HAP-1 (cell line): ENCODE measurements at regions not wholly inside any gene's neighbourhood (a gene's known extent, or its start where the extent isn't known, plus 50 kb on each side); places are given as distances from the start of the nearest gene placed in this dataset.

ENCODE experiments used
- DNase-seq, 2 experiments: peaks; one replicate each; pipeline ENCODE4 v3.0.0-alpha.2; 2016 to 2020; ENCODE audit warnings: low spot score in 2 of 2
- H3K27me3 ChIP-seq: fragments of 250-450 bp; sonication (Bioruptor Pico); 2 replicates; pipeline ENCODE4 v1.5.1; 2020; ENCODE audit warnings: low read depth, mild to moderate bottlenecking, moderate library complexity
- H3K36me3 ChIP-seq: fragments of 250-450 bp; sonication (Bioruptor Pico); replicated peaks from 2 replicates; pipeline ENCODE4 v1.5.1; 2020; ENCODE audit warnings: mild to moderate bottlenecking
- H3K4me1 ChIP-seq: fragments of 250-450 bp; sonication (Bioruptor Pico); 2 replicates; pipeline ENCODE4 v1.5.1; 2020; ENCODE audit warnings: mild to moderate bottlenecking
- H3K4me3 ChIP-seq: fragments of 250-450 bp; sonication (Bioruptor Pico); 2 replicates; pipeline ENCODE4 v1.5.1; 2020; ENCODE audit warnings: mild to moderate bottlenecking, moderate library complexity
- H3K9me3 ChIP-seq: fragments of 250-450 bp; sonication (Bioruptor Pico); 2 replicates; pipeline ENCODE4 v1.5.1; 2020; ENCODE audit warnings: mild to moderate bottlenecking, moderate library complexity
- in situ Hi-C: fragments of 300-500 bp; cut with MboI; formaldehyde crosslinking; loops from 3 replicates; pipeline ENCODE4 v1.14.3; 2020; ENCODE audit warnings: low sequenced_read_pairs, inconsistent platforms, mixed read lengths

DNA sequence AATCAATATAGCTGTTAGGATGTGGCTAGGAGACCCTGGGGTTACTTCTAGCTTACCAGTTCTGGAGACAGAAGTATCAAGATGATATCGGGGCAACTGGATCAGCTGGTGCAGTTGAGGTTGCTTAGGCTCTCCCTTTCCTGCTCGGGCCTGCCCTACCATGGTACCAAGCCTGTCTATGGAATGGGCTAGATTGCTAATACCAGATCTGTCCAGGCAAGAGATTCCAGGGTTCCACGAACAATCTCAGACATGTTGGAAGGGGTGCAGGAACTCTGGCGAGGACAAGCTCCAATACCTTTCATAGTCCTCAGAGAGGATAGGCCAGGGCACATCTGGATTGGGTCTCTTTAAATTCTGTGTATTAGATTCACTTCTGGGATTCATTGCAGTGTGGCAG is 53.8 kb downstream of the ADM start:
- no peaks in the 10 kb centered on the region for H3K36me3 ChIP-seq
- H3K4me1 ChIP-seq = no peaks in the 10 kb centered on the region
- H3K9me3 ChIP-seq = no peaks in the 10 kb centered on the region
- H3K27me3 ChIP-seq = no peaks in the 10 kb centered on the region
- H3K4me3 ChIP-seq = no peak overlapping the region
- no peak for DNase-seq
- in situ Hi-C loops = no loop called here

DNA sequence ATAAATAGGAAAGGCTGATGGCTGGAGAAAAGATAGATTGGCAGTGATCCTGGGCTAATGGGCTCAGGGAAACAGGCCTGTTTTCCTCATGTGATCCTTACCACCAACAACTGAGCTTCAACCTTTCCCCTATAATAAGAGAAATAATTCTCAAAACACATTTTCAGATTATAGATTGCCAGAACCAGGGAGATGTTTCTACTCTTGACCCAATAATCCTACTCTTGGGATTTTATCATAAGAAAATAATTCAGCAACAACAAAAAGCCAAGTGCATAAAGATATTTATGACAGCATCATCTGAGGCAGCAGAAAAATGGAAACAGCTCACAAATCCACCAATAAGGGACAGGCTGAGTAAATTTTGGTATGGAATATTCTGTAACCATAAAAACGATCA is 54.3 kb downstream of the ADM start:
- no peak overlapping the region for H3K4me3 ChIP-seq

DNA sequence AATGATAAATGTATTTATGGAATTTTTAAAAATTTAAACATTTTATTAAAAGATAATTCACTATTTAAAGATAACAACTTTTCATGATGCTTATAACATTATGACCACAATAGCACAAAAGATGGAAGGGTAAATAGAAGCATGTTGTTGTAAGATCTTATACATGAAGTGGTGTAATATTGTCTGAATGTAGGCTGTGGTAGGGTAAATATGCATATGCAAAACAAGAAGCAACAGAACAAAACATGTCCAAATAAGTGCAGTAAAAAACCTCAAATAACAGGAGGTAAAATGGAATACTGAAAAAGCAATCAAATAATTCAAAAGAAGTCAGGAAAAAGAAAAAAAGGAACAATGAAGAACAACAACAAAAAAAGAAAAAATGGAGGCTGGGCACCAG is 56.0 kb downstream of the ADM start:
- H3K36me3 ChIP-seq = no peaks in the 10 kb centered on the region
- no peak overlapping the region for H3K4me3 ChIP-seq
- in situ Hi-C loops = no loop called here
- no peaks in the 10 kb centered on the region for H3K27me3 ChIP-seq
- no peaks in the 10 kb centered on the region for H3K9me3 ChIP-seq
- H3K4me1 ChIP-seq = no peaks in the 10 kb centered on the region
- DNase-seq = no peak

More for the DNA sequence above, 54.3 kb downstream of the ADM start:
- Histone ChIP-seq H3K4me1 (no peaks in the 10 kb centered on the region), H3K27me3 (no peaks in the 10 kb centered on the region), H3K36me3 (no peaks in the 10 kb centered on the region), H3K9me3 (no peaks in the 10 kb centered on the region)
- no peak for DNase-seq
- in situ Hi-C loops = no loop called here

DNA sequence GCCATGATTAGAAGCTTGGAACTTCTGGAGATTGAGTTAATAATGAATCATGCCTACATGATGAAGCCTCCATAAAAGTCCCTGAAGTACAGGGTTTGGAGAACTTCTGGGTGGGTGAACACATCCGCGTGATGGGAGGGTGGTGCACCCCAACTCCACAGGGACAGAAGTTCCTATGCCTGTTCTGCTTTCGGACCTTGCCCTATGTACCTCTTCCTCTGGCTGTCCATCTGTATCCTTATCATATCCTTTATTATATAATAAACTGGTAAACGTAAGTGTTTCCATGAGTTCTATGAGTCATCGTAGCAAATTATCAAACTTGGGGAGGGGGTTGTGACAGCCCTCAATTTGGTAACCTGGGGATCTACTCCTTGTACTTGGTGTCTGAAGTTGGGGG is 60.2 kb downstream of the ADM start:
- Histone ChIP-seq H3K36me3 (no peaks in the 10 kb centered on the region), H3K4me3 (no peak overlapping the region), H3K27me3 (no peaks in the 10 kb centered on the region), H3K4me1 (peaks cover 4% of the 10 kb centered on the region), H3K9me3 (no peaks in the 10 kb centered on the region)
- in situ Hi-C loops = no loop called here
- DNase-seq = no peak

DNA sequence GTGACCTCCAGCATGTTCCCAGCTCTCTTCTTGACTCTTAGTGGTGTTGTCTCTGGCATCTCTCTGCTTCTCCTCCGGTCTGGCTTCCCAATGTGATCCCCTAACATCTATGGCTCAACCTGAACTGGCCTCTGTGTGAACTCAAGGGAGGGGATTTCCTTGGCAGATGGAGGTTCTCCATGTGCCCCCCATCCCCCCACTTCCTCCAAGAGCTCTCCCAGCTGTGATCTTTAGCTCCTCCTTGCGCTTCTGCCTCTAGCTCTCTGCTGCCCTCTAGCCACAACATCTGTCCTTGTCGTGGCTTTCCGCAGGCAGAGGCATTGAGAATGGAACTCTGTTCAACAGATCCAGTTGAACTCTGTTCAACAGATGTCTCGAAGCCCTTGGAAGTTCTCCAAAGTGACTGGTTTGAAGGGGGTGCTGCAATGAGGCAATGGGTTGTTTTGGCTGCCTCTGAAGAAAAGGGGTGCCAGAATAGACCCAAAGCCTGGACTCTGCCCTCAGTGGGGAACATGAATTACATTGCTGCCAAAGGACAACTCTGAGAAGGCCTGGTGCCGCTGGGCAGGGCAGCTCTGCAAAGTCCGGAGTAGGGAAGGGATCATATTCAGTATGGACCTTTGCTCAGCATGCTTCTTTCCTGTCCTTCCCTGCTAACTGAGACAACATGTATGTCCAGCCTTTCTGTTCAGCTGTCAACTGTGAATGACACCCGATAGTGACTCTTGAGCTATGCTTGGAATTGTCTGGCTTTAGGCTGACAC is 61.9 kb downstream of the ADM start:
- H3K4me1 ChIP-seq = peaks cover 4% of the 10 kb centered on the region
- no peaks in the 10 kb centered on the region for H3K36me3 ChIP-seq
- no peaks in the 10 kb centered on the region for H3K27me3 ChIP-seq
- DNase-seq = peak; percentile 78 to 90
- no peak overlapping the region for H3K4me3 ChIP-seq
- no peaks in the 10 kb centered on the region for H3K9me3 ChIP-seq
- in situ Hi-C loops = no loop called here

DNA sequence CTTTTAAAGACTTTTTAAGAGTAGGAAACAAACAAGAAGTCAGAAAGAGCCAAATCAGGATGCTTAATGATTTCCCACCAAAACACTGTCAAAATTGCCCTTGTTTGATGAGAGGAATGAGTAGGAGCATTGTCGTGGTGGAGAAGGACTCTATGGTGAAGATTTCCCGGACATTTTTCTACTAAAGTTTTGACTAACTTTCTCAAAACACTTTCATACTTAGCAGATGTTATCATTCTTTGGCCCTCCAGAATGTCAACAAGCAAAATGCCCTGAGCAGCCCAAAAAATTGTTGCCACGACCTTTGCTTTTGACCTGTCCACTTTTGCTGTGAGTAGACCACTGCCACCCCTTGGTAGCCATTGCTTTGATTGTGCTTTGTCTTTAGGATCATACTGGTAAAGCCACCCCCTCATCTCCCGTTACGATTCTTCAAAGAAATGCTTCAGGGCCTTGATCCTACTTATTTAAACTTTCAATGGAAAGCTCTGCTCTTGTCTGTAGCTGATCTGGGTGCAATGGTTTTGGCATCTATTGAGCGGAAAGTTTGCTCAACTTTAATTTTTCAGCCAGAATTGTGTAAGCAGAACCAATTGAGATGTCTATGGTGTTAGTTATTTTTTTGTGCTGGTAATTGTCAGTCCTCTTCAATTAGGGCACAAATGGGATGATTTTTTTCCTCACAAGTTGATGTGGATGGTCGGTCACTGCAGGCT is 67.2 kb downstream of the ADM start:
- no peaks in the 10 kb centered on the region for H3K9me3 ChIP-seq
- H3K27me3 ChIP-seq = no peaks in the 10 kb centered on the region
- no peaks in the 10 kb centered on the region for H3K4me1 ChIP-seq
- H3K36me3 ChIP-seq = no peaks in the 10 kb centered on the region
- in situ Hi-C loops = no loop called here
- H3K4me3 ChIP-seq = no peak overlapping the region
- DNase-seq = no peak

DNA sequence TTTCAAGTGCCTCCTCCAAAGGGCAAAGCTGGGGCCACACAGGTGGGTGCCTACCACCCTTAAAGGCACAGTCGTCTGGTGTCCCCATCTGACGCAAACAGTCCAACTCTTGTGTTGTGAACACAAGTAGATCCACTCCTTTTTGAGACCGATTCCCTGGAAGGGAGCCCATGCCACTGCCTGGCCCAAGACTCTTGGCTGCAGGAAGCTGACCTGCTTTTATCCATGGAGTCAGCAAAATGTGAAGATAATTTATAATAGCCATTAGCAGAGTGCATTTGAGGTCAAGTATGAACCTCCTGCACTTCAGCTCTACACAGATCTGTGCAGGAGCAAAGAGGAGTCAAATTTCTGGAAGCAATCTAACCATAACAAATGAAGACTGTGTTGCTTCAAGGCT is 68.5 kb downstream of the ADM start:
- Histone ChIP-seq H3K9me3 (no peaks in the 10 kb centered on the region), H3K36me3 (no peaks in the 10 kb centered on the region), H3K27me3 (no peaks in the 10 kb centered on the region), H3K4me3 (no peak overlapping the region), H3K4me1 (no peaks in the 10 kb centered on the region)
- in situ Hi-C loops = no loop called here
- DNase-seq = no peak

DNA sequence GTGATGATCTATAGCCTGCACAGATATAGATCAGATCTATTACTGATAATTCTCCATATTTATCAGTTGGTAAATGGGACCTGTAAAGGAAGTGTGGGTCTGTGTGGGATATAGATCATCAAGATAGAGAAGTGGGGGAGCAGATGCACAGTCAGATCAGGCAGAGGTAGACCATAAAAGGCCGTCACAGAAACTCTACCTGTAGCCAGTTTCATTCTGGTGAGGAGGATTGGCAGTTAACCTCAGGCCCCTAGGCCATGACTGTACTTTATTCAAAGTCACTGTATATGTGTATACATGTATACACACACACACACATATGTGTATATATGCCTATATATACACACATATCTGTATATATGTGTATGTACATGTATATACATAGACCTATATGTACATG is 69.1 kb downstream of the ADM start:
- in situ Hi-C loops = no loop called here
- no peak for DNase-seq
- H3K27me3 ChIP-seq = no peaks in the 10 kb centered on the region
- H3K36me3 ChIP-seq = no peaks in the 10 kb centered on the region
- no peaks in the 10 kb centered on the region for H3K4me1 ChIP-seq
- no peak overlapping the region for H3K4me3 ChIP-seq
- no peaks in the 10 kb centered on the region for H3K9me3 ChIP-seq

DNA sequence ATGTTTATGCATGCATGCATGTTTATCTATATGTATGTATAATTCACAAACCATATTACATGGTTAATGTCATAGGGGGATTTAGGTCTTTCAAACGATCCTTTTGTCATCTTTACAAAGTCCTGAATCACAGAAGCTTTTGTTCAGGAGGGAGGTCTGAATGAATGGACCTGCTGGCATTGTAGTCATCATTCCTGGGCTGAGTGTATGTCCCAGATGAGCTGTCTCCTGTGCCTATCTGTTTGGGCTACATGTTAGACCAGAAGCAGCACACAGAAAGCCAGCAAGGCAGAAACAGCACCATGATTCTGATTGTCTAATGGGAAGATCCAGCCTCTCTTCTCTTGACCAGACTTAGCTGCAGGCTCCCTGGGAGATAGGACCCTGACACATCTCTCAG is 69.5 kb downstream of the ADM start:
- no peak for DNase-seq
- H3K4me1 ChIP-seq = no peaks in the 10 kb centered on the region
- in situ Hi-C loops = no loop called here
- no peaks in the 10 kb centered on the region for H3K9me3 ChIP-seq
- no peaks in the 10 kb centered on the region for H3K27me3 ChIP-seq
- H3K36me3 ChIP-seq = no peaks in the 10 kb centered on the region
- H3K4me3 ChIP-seq = no peak overlapping the region

DNA sequence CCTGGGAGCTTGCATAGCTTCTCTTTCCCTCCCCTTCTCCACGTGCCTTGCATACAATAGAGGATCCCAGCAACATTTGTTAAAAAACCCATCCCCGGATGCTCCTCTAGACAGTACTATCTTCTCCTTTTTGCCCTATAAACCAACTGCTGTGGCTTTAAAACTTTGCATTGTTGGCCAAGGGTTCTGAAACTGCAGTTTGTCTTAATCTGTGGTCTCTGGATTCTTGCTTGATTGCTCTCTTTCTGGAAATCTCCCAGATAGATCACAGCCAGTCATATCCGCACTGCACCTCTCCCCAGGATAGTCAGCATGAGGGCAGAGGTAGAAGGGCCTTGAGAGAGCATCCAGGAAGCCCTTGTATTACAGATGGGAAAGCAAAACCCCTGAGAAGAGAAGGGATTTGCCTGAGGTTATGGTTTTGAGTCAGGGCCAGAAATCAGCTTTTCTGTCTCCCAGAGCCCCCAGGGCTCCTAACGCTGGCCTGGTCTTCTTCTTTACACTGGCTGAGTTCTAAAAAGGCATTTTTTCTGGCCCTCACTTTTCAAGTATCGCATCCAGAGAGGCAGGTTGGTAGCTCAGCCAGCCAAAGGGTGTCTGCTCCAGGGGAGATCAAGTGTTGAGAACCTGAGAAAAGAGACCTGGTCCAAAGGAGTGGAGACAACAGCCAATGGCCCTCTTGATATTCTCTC is 70.6 kb downstream of the ADM start:
- no peak for DNase-seq
- no peaks in the 10 kb centered on the region for H3K4me1 ChIP-seq
- in situ Hi-C loops = no loop called here
- no peaks in the 10 kb centered on the region for H3K36me3 ChIP-seq
- H3K27me3 ChIP-seq = no peaks in the 10 kb centered on the region
- no peaks in the 10 kb centered on the region for H3K9me3 ChIP-seq
- no peak overlapping the region for H3K4me3 ChIP-seq

DNA sequence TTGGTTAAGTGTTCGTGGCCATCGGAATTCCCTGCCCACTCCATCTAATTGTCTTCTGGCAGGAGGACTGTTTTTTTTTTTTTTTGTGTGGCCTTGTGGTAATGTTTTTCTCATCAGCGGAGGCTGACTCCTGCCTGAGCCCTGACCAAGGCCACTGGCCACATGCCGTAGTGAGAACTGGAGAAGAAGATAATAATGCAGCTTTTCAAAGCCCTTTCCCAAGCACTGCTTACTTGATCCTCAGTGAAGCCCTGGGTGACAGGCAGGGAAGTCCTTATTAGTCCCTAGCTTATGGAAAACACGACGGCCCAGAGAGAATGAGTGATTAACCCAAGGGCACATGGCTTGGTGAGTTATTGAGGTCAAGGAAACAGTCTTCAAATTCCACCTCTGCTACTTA is 71.2 kb downstream of the ADM start:
- in situ Hi-C loops = no loop called here
- DNase-seq = no peak
- Histone ChIP-seq H3K4me3 (no peak overlapping the region), H3K4me1 (no peaks in the 10 kb centered on the region), H3K36me3 (no peaks in the 10 kb centered on the region), H3K9me3 (no peaks in the 10 kb centered on the region), H3K27me3 (no peaks in the 10 kb centered on the region)

DNA sequence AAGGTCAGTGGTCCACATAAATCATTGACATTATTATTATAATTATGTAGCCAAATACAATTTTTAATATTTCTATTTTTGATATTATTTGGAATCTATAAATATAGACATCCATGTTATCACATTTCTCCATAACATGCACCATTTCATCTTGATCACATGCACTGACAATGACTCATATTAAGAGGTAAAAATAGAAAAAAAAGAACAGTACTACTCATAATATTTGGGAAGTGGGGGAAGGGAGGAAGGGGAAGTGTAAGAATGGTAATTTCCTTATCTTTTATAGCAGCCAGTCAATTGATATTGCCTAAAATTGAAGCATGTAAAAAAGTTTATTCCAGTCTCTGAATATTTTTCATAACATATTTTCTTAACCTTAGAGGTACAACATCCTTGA is 72.3 kb downstream of the ADM start:
- no peaks in the 10 kb centered on the region for H3K4me1 ChIP-seq
- DNase-seq = no peak

DNA sequence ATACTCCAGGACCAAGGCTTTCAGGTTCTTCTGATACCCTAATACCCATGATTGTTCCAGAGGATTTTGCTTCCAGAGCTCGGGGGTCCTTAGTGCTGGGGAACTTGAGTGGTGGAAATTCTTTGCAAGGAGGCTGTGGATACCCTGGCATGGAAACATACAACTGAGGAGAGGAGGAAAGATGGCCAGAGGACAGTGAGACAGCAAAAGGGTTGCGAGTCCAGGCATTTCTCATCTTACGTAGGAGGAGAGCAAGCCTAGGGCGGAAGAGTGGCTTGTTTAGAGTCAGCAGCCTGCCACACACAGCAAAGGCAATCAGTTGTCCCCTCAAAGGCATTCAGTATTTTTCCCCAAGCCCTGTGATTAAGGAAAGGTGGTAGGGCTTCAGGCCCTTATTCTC is 73.5 kb downstream of the ADM start:
- H3K36me3 ChIP-seq = no peaks in the 10 kb centered on the region
- H3K27me3 ChIP-seq = no peaks in the 10 kb centered on the region
- H3K9me3 ChIP-seq = no peaks in the 10 kb centered on the region
- no peak overlapping the region for H3K4me3 ChIP-seq
- DNase-seq = no peak
- in situ Hi-C loops = no loop called here
- no peaks in the 10 kb centered on the region for H3K4me1 ChIP-seq

More for the DNA sequence above, 72.3 kb downstream of the ADM start:
- Histone ChIP-seq H3K27me3 (no peaks in the 10 kb centered on the region), H3K9me3 (no peaks in the 10 kb centered on the region), H3K4me3 (no peak overlapping the region), H3K36me3 (no peaks in the 10 kb centered on the region)
- in situ Hi-C loops = no loop called here

DNA sequence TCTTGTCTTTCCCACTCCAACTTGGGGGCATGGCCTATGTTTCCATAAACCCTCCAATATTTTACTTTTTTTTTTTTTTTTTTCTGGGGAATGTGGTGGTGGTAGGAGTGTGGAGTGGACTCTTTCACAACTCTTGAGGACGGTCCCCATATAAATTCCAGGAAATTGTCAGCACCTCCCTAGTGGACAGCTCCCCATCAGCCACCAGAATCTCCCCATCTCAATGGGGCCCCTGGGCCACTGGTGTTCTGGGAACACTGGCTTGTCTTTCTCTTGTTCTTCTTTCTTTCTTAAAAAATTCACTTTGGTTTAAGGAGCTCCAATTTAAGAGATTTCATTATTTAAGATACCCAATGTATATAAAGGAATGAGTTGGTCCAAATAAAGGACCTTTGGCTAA is 74.1 kb downstream of the ADM start:
- peak in 1 of 2 experiments; percentile 56 for DNase-seq
- no peaks in the 10 kb centered on the region for H3K27me3 ChIP-seq
- in situ Hi-C loops = no loop called here
- no peak overlapping the region for H3K4me3 ChIP-seq
- H3K9me3 ChIP-seq = no peaks in the 10 kb centered on the region
- no peaks in the 10 kb centered on the region for H3K4me1 ChIP-seq
- no peaks in the 10 kb centered on the region for H3K36me3 ChIP-seq
